GM21576 (cell line): ENCODE measurements at regions not wholly inside any gene's neighbourhood (a gene's known extent, or its start where the extent isn't known, plus 50 kb on each side); places are given as distances from the start of the nearest gene placed in this dataset.

Experiments
- ATAC-seq: cut with Tn5 transposase; IDR thresholded peaks from one replicate; pipeline ENCODE4 v1.9.1; 2021; ENCODE audit warnings: mild to moderate bottlenecking, moderate library complexity; ENCODE audit not compliant: unreplicated experiment

GRCh38 chr13:105597573-105597972, 937.9 kb downstream of the EFNB2 start:
- ATAC-seq, result no peak

DNA sequence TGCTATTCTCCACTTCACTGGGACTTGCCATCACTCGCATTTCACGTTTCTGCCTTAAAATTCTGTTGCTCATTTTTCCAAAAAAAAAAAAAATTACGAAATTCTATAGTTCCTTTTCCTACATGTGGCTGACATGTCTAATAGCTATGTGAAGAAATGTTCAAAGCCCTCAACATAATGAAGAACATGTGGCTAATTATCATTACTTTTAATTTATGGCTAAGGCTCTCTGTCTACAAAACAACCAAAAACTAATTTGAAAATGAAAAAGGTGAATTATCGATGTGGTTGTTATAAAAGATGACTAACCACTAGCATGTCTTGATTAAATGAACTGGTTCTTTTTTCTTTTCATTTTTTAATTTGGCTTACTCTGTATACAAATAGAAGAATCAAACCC, 940.0 kb downstream of the EFNB2 start:
- no peak for ATAC-seq

DNA sequence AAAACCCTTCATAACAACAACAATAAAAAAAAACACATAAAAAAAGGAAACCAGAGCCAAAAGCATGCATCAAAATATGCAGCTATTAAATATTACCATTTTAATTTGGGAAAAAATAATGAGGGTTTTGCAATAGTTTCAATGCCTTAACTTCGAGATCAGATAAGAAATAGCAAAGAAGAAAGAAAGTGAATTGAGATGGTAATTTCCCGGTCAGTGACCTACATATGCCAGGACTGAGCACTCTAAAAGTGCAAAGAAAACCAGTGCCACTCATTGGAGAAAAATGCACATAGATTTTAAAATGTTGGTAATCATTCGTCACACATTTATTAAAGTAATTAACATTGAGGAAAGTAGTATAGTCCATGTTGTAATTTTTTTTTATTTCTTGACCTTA, 944.2 kb downstream of the EFNB2 start:
- ATAC-seq, result no peak

- ATAC-seq, result no peak
Observed at GRCh38 chr13:105587786-105588185, 947.7 kb downstream of the EFNB2 start.

DNA sequence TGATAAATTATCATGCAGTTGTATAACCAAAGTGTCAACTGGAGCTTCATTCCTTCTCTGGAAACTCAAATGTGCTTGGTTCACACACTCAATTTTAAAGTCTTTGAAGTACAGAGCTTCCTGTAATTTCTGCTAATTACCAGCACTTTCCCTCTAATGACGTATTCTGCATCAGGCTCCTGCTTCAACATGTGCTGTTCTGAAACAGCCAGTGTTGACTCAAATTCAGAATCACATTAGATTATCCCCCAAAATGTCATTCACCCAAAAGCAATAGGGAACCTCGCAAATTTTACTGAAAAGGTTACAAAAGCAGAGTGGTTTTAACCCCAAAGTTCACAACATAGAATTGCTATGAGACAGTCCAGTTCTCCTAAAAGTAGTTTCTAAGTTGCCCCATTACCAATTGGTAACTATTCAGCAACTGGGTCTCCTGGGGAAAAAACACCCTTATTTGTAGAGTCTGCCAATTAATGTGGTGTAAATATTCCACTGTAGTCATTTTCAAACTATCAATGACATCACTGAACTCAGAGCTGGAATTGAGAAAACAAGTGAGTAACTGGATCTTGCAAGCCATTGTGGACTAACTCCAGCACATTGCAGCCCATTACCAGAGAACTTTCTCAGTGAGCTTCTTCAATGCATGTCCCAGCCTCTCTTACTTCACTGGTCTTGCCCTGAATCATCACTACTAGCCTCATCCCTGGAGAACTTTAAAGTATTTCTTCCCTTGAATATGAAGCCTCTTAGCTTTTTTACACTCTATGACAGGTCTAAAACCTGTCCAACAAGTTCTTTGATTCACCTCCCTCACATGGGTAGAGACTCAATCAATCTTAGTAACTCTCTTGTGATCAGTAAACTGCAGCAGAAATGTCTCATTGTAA, 955.4 kb downstream of the EFNB2 start:
- no peak for ATAC-seq

DNA sequence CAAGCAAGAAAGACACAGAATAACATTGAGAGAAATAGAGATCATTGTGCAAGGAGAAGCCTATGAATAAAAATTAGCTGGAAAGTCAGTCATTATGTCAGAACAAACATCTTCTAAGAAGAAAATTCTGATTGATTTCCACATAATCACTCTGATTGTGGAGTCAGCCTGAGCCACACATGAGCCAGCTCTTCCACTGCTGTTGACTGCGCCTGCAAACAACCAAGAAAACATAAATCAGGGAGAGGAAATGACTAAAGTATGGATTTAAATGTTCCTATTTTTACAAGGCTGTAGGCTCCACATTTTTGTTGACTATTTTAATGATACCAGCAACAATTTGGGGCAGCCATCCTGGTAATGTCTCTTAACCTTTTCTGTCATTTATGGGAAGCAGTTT, 962.3 kb downstream of the EFNB2 start:
- no peak for ATAC-seq

GRCh38 chr13:105572401-105572800, 963.1 kb downstream of the EFNB2 start:
- ATAC-seq, result no peak

- no peak for ATAC-seq
Observed at GRCh38 chr13:105569816-105570215, 965.6 kb downstream of the EFNB2 start.

DNA sequence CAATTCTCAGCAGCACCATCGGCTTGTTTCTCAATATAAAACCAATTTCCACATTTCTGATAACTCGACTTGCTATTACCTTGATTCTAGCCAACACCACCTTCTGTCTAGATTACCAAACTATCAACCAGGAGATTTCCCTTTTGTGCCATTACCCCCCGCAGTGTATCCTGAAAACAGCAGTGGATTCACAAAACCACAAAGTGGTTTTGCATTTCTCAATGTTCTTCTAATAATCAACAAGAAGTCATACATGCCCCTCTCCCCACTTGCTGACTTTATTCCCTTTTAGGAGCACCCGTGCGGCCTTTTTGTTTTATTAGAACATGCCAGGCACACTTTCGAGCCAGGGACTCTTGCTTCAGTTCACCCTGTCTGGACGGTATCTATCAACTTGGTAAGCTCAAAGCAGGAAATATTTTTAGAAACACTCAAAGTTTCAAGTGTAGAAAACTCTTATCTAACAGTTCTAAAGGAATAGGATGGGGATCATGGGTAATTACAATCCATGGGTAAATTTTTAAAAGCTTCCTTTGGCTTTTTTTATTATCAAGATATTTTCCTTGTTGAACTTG, 967.4 kb downstream of the EFNB2 start:
- no peak for ATAC-seq

DNA sequence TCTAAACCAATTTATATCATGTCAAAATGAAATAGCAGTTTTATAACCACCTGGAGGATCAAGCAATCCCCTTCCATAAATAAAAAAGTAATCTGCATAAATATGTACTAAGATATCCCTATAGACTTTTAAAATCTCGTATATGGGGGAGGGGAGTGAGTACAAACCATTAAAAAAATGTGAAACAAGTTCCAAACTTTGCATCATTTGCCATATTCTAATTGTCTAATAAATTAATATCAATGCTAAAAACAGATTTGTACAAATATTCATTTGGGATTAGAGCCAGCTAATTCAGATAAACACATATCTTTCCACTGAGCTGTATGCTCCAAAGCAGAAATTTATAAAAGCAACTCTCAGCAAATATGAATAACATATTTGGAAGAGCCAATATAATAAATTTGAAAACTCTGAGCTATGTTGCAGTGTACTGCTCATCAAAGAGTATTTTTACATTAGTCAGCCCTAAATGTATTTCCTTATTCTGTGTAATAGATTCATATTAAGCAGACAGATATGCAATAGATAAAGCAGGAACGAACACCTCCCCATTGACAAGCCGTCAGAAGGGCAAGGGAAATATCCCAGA, 970.2 kb downstream of the EFNB2 start:
- no peak for ATAC-seq

DNA sequence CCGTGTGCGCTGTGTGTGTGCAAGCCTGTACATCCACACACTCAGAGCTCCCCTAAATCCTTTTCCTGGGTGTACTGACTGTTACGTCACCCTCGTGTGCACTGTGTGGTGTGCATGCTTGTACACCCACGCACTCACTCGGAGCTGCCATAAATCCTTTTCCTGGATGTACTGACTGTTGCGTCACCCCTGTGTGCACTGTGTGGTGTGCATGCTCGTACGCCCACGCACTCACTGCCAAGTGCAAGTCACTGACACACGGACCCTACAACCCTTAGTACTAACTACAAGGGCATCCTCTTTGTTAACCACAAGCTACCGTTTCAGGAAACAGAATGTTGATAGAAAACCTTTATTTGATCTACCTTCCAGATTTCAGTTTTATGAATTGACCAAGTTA, 983.4 kb downstream of the EFNB2 start:
- no peak for ATAC-seq

DNA sequence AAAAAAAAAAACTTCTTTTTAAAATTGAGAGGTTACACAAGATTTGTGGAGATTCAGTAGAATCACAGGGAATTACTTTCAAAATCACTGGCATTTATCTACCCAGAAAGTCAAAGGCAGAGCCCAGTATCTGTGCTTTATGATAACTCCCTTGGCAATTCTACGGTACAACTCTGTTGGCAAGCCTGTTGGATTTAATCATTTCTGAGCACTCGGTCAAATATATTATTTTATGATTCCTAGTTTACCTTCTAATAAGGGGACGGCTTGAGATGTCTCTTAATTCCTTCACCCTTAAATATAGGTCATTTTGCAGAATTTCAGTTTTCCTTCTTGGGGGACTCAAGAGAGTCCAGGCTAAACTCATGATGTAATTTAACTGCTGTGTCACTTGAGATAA, 987.6 kb downstream of the EFNB2 start:
- no peak for ATAC-seq

- ATAC-seq, result no peak
Observed at GRCh38 chr13:105545811-105546210, 989.7 kb downstream of the EFNB2 start.

- no peak for ATAC-seq
Observed at GRCh38 chr13:105543742-105544141, 991.7 kb downstream of the EFNB2 start.

GRCh38 chr13:105541565-105541964, 993.9 kb downstream of the EFNB2 start:
- no peak for ATAC-seq

- ATAC-seq, result no peak
Observed at GRCh38 chr13:105538346-105538745, 997.1 kb downstream of the EFNB2 start.

- ATAC-seq, result no peak
Observed at GRCh38 chr13:105537113-105537512, 998.3 kb downstream of the EFNB2 start.

DNA sequence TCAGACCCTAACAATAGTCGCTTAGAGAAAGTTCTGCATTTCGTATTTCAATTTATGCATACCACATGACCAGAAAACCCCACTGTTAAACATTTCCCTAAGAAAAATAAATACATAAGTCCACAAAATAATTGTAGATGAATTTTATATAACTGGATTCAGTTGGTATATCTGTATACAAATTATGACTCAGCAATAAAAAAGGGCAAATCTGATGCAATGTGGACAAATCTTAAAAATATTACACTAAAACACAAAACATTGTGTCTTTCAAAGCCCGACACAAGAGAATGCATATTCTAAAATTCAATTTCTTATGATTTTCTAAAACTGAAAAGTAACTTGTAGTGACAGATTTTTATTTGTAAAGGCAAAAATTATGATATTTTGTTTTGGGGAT, 1005.0 kb downstream of the EFNB2 start:
- ATAC-seq, result no peak

GRCh38 chr13:105527127-105527526, 1008.3 kb downstream of the EFNB2 start:
- no peak for ATAC-seq

GRCh38 chr13:105519771-105520170, 1015.7 kb downstream of the EFNB2 start:
- no peak for ATAC-seq

GRCh38 chr13:105518086-105518485, 1017.4 kb downstream of the EFNB2 start:
- no peak for ATAC-seq

GRCh38 chr13:105514401-105514800, 1021.1 kb downstream of the EFNB2 start:
- ATAC-seq, result no peak
